ENCODE measurements at regions not wholly inside any gene's neighbourhood (a gene's known extent, or its start where the extent isn't known, plus 50 kb on each side); places are given as distances from the start of the nearest gene placed in this dataset.

DNA sequence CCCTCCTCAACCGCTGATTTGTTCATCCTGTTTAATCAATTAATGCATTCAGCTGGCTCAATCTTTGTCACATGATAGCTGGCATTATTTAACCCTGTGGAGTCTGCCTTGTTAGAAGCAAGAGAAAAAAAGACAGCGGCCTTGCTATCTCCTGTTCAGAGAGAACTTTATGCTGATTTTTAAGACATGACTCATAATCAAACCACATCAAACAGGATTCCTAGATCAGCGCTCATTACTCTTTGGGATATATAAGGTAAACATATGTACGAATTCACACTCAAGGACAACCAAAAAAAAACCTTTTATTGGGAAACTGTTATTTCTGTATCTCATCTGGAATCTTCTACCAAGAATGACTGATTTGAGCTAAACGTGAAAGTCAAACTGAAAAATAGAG is 195.1 kb downstream of the C1D start:
- Histone ChIP-seq H3K36me3 (ENCODE audit: insufficient read depth) (no peaks in the 10 kb centered on the region), H3K9me2 (ENCODE audit: insufficient read depth) (peaks cover 7% of the 10 kb centered on the region; the same call in 1 of the 2 replicates), H3K79me2 (replicated peaks; ENCODE audit: insufficient read depth) (no peaks in the 10 kb centered on the region), H3K4me2 (no peak overlapping the region), H2AFZ (no peak overlapping the region), H3K4me1 (ENCODE audit: insufficient read depth) (no peaks in the 10 kb centered on the region), H3K27me3 (ENCODE audit: insufficient read depth) (no peaks in the 10 kb centered on the region), H3F3A (replicated peaks; ENCODE audit: low read depth) (no peaks in the 10 kb centered on the region), H3K4me3 (no peak overlapping the region), H3K27ac (ENCODE audit: low read depth) (no peak overlapping the region; the same call in 1 of the 2 replicates), H4K20me1 (replicated peaks; ENCODE audit: insufficient read depth) (no peaks in the 10 kb centered on the region)
- Mint-ChIP-seq H3K27ac (no peak overlapping the region), H3K9me3 (no peaks in the 10 kb centered on the region), H3K27me3 (ENCODE audit: insufficient read depth, low read depth, poor library complexity) (no peaks in the 10 kb centered on the region), H3K4me3 (no peak overlapping the region), H3K4me1 (peaks cover 7% of the 10 kb centered on the region), H3K36me3 (ENCODE audit: low read depth) (no peaks in the 10 kb centered on the region)
- TF ChIP-seq, protein P1, sequence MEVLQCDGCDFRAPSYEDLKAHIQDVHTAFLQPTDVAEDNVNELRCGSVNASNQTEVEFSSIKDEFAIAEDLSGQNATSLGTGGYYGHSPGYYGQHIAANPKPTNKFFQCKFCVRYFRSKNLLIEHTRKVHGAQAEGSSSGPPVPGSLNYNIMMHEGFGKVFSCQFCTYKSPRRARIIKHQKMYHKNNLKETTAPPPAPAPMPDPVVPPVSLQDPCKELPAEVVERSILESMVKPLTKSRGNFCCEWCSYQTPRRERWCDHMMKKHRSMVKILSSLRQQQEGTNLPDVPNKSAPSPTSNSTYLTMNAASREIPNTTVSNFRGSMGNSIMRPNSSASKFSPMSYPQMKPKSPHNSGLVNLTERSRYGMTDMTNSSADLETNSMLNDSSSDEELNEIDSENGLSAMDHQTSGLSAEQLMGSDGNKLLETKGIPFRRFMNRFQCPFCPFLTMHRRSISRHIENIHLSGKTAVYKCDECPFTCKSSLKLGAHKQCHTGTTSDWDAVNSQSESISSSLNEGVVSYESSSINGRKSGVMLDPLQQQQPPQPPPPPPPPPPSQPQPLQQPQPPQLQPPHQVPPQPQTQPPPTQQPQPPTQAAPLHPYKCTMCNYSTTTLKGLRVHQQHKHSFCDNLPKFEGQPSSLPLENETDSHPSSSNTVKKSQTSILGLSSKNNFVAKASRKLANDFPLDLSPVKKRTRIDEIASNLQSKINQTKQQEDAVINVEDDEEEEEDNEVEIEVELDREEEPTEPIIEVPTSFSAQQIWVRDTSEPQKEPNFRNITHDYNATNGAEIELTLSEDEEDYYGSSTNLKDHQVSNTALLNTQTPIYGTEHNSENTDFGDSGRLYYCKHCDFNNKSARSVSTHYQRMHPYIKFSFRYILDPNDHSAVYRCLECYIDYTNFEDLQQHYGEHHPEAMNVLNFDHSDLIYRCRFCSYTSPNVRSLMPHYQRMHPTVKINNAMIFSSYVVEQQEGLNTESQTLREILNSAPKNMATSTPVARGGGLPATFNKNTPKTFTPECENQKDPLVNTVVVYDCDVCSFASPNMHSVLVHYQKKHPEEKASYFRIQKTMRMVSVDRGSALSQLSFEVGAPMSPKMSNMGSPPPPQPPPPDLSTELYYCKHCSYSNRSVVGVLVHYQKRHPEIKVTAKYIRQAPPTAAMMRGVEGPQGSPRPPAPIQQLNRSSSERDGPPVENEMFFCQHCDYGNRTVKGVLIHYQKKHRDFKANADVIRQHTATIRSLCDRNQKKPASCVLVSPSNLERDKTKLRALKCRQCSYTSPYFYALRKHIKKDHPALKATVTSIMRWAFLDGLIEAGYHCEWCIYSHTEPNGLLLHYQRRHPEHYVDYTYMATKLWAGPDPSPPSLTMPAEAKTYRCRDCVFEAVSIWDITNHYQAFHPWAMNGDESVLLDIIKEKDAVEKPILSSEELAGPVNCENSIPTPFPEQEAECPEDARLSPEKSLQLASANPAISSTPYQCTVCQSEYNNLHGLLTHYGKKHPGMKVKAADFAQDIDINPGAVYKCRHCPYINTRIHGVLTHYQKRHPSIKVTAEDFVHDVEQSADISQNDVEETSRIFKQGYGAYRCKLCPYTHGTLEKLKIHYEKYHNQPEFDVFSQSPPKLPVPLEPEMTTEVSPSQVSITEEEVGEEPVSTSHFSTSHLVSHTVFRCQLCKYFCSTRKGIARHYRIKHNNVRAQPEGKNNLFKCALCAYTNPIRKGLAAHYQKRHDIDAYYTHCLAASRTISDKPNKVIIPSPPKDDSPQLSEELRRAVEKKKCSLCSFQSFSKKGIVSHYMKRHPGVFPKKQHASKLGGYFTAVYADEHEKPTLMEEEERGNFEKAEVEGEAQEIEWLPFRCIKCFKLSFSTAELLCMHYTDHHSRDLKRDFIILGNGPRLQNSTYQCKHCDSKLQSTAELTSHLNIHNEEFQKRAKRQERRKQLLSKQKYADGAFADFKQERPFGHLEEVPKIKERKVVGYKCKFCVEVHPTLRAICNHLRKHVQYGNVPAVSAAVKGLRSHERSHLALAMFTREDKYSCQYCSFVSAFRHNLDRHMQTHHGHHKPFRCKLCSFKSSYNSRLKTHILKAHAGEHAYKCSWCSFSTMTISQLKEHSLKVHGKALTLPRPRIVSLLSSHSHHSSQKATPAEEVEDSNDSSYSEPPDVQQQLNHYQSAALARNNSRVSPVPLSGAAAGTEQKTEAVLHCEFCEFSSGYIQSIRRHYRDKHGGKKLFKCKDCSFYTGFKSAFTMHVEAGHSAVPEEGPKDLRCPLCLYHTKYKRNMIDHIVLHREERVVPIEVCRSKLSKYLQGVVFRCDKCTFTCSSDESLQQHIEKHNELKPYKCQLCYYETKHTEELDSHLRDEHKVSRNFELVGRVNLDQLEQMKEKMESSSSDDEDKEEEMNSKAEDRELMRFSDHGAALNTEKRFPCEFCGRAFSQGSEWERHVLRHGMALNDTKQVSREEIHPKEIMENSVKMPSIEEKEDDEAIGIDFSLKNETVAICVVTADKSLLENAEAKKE (CRISPR knock-in tag; IDR thresholded peaks at IDR 0.05) = no peak
- TF ChIP-seq CREB1 (CRISPR knock-in tag; IDR thresholded peaks at IDR 0.05; ENCODE audit: low read depth) = no peak
- TF ChIP-seq, protein P2, sequence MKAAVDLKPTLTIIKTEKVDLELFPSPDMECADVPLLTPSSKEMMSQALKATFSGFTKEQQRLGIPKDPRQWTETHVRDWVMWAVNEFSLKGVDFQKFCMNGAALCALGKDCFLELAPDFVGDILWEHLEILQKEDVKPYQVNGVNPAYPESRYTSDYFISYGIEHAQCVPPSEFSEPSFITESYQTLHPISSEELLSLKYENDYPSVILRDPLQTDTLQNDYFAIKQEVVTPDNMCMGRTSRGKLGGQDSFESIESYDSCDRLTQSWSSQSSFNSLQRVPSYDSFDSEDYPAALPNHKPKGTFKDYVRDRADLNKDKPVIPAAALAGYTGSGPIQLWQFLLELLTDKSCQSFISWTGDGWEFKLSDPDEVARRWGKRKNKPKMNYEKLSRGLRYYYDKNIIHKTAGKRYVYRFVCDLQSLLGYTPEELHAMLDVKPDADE (IDR thresholded peaks at IDR 0.05) = no peak
- TF ChIP-seq EZH2 (IDR thresholded peaks at IDR 0.05; ENCODE audit: low read depth, unreplicated experiment) = no peak
- TF ChIP-seq ZNF114 (CRISPR knock-in tag; IDR thresholded peaks at IDR 0.05) = no peak
- no peak for DNase-seq (ENCODE audit: low spot score)
- no peak for ATAC-seq
